ENCODE measurements at regions not wholly inside any gene's neighbourhood (a gene's known extent, or its start where the extent isn't known, plus 50 kb on each side); places are given as distances from the start of the nearest gene placed in this dataset.

DNA sequence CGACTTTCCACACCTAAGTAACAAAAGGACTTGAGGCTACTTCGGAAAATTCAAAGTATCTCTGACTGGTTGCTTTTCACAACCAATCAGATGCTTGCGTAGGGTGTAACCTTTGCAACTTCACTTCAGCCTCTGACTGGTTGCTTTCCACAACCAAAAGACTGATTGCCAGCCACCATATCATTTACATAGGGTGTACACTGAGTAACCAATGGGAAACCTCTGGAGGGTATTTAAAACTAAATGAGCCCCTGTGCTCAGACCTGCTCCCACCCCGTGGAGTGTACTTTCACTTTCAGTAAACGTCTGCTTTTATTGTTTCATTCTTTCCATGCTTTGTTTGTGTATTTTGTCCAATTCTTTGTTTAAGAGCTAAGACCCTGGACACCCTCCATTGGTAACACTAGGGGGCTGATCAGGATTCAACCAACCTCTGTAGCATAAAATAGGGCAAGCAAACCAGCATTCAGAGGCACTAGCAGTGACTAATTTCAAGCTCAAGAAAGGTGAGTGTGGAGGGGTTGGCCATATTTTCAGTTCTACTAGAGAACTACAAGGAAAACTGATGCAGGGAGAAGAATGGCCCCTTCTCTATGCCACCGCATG is 390.8 kb downstream of the POM121L12 start:
- WGBS (ENCODE audit: missing lambda C conversion rate) = 15% methylated on average over 6 of the region's 6 CpGs
- Histone ChIP-seq H3K4me3 (no peak overlapping the region), H3K4me2 (no peak overlapping the region), H3K9me3 (no peaks in the 10 kb centered on the region), H3K4me1 (no peaks in the 10 kb centered on the region), H3K27ac (no peak overlapping the region)
- TF ChIP-seq, protein P1, sequence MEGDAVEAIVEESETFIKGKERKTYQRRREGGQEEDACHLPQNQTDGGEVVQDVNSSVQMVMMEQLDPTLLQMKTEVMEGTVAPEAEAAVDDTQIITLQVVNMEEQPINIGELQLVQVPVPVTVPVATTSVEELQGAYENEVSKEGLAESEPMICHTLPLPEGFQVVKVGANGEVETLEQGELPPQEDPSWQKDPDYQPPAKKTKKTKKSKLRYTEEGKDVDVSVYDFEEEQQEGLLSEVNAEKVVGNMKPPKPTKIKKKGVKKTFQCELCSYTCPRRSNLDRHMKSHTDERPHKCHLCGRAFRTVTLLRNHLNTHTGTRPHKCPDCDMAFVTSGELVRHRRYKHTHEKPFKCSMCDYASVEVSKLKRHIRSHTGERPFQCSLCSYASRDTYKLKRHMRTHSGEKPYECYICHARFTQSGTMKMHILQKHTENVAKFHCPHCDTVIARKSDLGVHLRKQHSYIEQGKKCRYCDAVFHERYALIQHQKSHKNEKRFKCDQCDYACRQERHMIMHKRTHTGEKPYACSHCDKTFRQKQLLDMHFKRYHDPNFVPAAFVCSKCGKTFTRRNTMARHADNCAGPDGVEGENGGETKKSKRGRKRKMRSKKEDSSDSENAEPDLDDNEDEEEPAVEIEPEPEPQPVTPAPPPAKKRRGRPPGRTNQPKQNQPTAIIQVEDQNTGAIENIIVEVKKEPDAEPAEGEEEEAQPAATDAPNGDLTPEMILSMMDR (IDR thresholded peaks at IDR 0.05) = no peak
- no peak for TF ChIP-seq TP53 (CRISPR knock-in tag; IDR thresholded peaks at IDR 0.05)
- TF ChIP-seq FOSB (CRISPR knock-in tag; IDR thresholded peaks at IDR 0.05) = no peak
- TF ChIP-seq SREBF2 (IDR thresholded peaks at IDR 0.05) = no peak
- no peak for TF ChIP-seq NFE2L2 (conservative IDR thresholded peaks at IDR 0.05; ENCODE audit: low read length)
- CTCF ChIA-PET = no interaction called here
- ATAC-seq (no peak), FAIRE-seq (no peak), DNase-seq (ENCODE audit: low read depth in 1 of 2, low spot score in 1 of 2) (no peak)
- POLR2A ChIA-PET = no interaction called here

DNA sequence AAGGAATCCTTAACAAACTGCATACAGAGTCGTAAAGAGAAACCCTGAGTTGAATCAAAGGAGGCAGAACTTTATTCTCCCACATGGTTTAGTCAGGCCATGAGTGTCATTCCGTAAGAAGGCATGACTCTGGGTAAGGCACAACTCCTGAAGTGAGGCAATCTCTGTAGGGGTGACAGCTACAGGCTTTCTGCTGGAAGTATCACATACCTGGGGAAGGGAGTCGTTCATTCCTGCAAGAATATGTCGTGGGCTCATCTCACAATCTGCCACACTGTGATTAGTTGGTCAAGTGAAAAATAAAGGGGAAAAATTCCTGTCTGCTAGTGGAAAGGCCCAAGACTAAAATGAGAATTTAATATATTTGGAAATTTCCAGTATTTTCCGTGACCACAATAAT is 392.6 kb downstream of the POM121L12 start:
- CTCF ChIA-PET = no interaction called here
- H3K9me3 ChIP-seq = no peaks in the 10 kb centered on the region
- WGBS (ENCODE audit: missing lambda C conversion rate) = 2% methylated on average over 5 of the region's 5 CpGs
- no peak for FAIRE-seq
- H3K27ac ChIP-seq = no peak overlapping the region
- H3K4me1 ChIP-seq = no peaks in the 10 kb centered on the region
- TF ChIP-seq EP300 (IDR thresholded peaks at IDR 0.05) (no peak), JUN (IDR thresholded peaks at IDR 0.05) (no peak), CBX2 (IDR thresholded peaks at IDR 0.05; ENCODE audit: borderline replicate concordance, low read depth) (no peak), ESRRA (IDR thresholded peaks at IDR 0.05; ENCODE audit: borderline replicate concordance, low read length) (no peak), HEYL (CRISPR knock-in tag; IDR thresholded peaks at IDR 0.05) (no peak)
- TF ChIP-seq, protein P2, sequence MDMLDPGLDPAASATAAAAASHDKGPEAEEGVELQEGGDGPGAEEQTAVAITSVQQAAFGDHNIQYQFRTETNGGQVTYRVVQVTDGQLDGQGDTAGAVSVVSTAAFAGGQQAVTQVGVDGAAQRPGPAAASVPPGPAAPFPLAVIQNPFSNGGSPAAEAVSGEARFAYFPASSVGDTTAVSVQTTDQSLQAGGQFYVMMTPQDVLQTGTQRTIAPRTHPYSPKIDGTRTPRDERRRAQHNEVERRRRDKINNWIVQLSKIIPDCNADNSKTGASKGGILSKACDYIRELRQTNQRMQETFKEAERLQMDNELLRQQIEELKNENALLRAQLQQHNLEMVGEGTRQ (IDR thresholded peaks at IDR 0.05) = no peak
- TF ChIP-seq, protein P3, sequence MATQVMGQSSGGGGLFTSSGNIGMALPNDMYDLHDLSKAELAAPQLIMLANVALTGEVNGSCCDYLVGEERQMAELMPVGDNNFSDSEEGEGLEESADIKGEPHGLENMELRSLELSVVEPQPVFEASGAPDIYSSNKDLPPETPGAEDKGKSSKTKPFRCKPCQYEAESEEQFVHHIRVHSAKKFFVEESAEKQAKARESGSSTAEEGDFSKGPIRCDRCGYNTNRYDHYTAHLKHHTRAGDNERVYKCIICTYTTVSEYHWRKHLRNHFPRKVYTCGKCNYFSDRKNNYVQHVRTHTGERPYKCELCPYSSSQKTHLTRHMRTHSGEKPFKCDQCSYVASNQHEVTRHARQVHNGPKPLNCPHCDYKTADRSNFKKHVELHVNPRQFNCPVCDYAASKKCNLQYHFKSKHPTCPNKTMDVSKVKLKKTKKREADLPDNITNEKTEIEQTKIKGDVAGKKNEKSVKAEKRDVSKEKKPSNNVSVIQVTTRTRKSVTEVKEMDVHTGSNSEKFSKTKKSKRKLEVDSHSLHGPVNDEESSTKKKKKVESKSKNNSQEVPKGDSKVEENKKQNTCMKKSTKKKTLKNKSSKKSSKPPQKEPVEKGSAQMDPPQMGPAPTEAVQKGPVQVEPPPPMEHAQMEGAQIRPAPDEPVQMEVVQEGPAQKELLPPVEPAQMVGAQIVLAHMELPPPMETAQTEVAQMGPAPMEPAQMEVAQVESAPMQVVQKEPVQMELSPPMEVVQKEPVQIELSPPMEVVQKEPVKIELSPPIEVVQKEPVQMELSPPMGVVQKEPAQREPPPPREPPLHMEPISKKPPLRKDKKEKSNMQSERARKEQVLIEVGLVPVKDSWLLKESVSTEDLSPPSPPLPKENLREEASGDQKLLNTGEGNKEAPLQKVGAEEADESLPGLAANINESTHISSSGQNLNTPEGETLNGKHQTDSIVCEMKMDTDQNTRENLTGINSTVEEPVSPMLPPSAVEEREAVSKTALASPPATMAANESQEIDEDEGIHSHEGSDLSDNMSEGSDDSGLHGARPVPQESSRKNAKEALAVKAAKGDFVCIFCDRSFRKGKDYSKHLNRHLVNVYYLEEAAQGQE (IDR thresholded peaks at IDR 0.05) = no peak
- ATAC-seq = no peak
- DNase-seq (ENCODE audit: low read depth in 1 of 2, low spot score in 1 of 2) = no peak
- no peak overlapping the region for H3K4me2 ChIP-seq
- no peak overlapping the region for H3K4me3 ChIP-seq
- POLR2A ChIA-PET = no interaction called here

DNA sequence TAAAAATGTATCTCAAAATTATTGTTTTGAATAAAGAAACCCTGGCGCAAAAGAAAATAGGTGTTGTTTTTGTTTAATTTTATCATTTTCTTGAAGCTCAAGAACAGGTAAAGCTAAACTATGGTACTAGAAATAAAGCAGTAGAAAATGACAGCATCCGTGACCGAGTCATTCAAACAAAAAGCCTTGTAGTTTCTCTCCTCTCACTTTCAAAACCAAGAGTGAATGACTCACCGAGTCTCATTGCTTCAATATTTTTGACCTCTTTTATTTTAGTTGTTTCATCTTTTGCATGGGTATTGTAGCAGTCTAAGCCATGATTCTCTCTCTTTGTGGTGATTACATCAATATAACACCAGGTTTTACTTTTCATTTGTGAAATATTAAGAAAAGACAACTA is 396.5 kb downstream of the POM121L12 start:
- no peak overlapping the region for H3K4me2 ChIP-seq
- TF ChIP-seq EP300 (IDR thresholded peaks at IDR 0.05) (no peak), ZNF302 (CRISPR knock-in tag; IDR thresholded peaks at IDR 0.05) (no peak)
- WGBS (ENCODE audit: missing lambda C conversion rate) = 31% methylated on average over 4 of the region's 4 CpGs
- FAIRE-seq = no peak
- POLR2A ChIA-PET = no interaction called here
- no peaks in the 10 kb centered on the region for H3K9me3 ChIP-seq
- ATAC-seq = no peak
- no peak overlapping the region for H3K4me3 ChIP-seq
- no peaks in the 10 kb centered on the region for H3K4me1 ChIP-seq
- DNase-seq (ENCODE audit: low read depth in 1 of 2, low spot score in 1 of 2) = no peak
- H3K27ac ChIP-seq = no peak overlapping the region
- CTCF ChIA-PET = no interaction called here

DNA sequence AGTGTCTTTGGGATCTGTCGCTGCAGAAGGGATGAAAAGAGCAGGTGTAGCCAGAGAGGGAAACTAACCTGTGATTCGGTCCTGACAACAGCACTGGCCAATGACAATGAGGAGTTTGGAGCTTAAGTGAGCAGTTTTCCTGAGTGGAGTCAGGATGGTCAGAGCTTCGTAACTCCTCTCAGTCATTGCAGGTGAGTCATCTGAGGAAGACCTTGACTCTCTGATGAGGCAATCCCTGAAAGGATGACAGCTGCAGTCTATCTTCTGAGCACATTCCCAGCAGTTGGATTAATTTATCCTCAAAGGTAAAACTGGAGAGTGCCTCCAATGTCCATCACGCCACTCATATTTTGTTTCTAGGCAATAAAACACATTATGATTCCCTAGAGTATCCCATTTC is 401.9 kb downstream of the POM121L12 start:
- CTCF ChIA-PET = no interaction called here
- FAIRE-seq = no peak

More for the DNA sequence above, 401.9 kb downstream of the POM121L12 start:
- Histone ChIP-seq H3K4me3 (no peak overlapping the region), H3K4me2 (no peak overlapping the region), H3K9me3 (no peaks in the 10 kb centered on the region), H3K27ac (no peak overlapping the region), H3K4me1 (no peaks in the 10 kb centered on the region)
- TF ChIP-seq RFX5 (IDR thresholded peaks at IDR 0.05) (no peak), ZSCAN20 (CRISPR knock-in tag; IDR thresholded peaks at IDR 0.05) (no peak), HOXA7 (CRISPR knock-in tag; IDR thresholded peaks at IDR 0.05) (no peak), FOXS1 (CRISPR knock-in tag; IDR thresholded peaks at IDR 0.05) (no peak)
- POLR2A ChIA-PET = no interaction called here
- no peak for DNase-seq (ENCODE audit: low read depth in 1 of 2, low spot score in 1 of 2)
- ATAC-seq = no peak
- WGBS (ENCODE audit: missing lambda C conversion rate) = 3% methylated on average over 4 of the region's 4 CpGs
